Testis (tissue), 2 donors: ENCODE measurements at regions not wholly inside any gene's neighbourhood (a gene's known extent, or its start where the extent isn't known, plus 50 kb on each side); places are given as distances from the start of the nearest gene placed in this dataset.

Source experiments
- POLR2A ChIP-seq: fragments of 450-650 bp; IDR thresholded peaks from one replicate; pipeline ENCODE4 v1.6.1; 2017; ENCODE audit warnings: antibody characterized with exemption, mild to moderate bottlenecking, moderate library complexity
- TF ChIP-seq, protein P1 (sequence below), 3 experiments: fragments of 450-650 bp in 2 of 3; fragments of 200-600 bp in 1 of 3; sonication (generic) in 1 of 3; IDR thresholded peaks; one replicate each; pipeline ENCODE4 v1.5.1; 2016 to 2019; ENCODE audit warnings: antibody characterized with exemption in 3 of 3, mild to moderate bottlenecking in 2 of 3, moderate library complexity in 1 of 3

- TF ChIP-seq POLR2A = no peak
- TF ChIP-seq, protein P1, sequence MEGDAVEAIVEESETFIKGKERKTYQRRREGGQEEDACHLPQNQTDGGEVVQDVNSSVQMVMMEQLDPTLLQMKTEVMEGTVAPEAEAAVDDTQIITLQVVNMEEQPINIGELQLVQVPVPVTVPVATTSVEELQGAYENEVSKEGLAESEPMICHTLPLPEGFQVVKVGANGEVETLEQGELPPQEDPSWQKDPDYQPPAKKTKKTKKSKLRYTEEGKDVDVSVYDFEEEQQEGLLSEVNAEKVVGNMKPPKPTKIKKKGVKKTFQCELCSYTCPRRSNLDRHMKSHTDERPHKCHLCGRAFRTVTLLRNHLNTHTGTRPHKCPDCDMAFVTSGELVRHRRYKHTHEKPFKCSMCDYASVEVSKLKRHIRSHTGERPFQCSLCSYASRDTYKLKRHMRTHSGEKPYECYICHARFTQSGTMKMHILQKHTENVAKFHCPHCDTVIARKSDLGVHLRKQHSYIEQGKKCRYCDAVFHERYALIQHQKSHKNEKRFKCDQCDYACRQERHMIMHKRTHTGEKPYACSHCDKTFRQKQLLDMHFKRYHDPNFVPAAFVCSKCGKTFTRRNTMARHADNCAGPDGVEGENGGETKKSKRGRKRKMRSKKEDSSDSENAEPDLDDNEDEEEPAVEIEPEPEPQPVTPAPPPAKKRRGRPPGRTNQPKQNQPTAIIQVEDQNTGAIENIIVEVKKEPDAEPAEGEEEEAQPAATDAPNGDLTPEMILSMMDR (IDR thresholded peaks at IDR 0.05) = no peak
These were observed 146.1 kb upstream of the TSC22D2 start for GRCh38 chr3:150261958-150262357.
